ENCODE measurements at regions not wholly inside any gene's neighbourhood (a gene's known extent, or its start where the extent isn't known, plus 50 kb on each side); places are given as distances from the start of the nearest gene placed in this dataset.

DNA sequence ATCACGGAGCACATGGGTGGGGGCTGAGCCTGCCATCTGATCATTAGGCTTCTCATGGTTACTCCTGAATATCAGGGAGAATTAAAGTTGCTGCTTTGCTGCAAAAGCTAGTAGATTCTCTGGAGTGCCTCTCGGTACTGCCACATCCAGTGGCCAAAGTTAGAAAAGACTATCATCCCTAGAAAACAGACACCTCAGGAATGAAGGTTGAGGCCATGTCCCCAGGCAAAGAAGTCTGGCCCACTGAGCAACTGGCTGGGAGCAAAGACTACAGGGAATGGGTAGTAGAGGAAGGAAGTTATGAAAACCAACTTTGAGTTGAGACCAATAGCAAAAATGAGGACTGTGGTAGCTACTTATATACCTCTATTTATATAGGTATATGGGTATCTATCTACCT, 258.7 kb downstream of the EFCAB11 start:
- no peak for TF ChIP-seq POLR2AphosphoS5 (IDR thresholded peaks at IDR 0.05; ENCODE audit: low read depth, low read length)
- TF ChIP-seq FOXP2 (optimal IDR thresholded peaks at IDR 0.05; ENCODE audit: borderline replicate concordance, extremely low read depth, extremely low read length, insufficient read depth), result no peak
- no peak for TF ChIP-seq SIN3A (IDR thresholded peaks at IDR 0.05; ENCODE audit: borderline replicate concordance, insufficient read depth, low read length)
- TF ChIP-seq, protein P1, sequence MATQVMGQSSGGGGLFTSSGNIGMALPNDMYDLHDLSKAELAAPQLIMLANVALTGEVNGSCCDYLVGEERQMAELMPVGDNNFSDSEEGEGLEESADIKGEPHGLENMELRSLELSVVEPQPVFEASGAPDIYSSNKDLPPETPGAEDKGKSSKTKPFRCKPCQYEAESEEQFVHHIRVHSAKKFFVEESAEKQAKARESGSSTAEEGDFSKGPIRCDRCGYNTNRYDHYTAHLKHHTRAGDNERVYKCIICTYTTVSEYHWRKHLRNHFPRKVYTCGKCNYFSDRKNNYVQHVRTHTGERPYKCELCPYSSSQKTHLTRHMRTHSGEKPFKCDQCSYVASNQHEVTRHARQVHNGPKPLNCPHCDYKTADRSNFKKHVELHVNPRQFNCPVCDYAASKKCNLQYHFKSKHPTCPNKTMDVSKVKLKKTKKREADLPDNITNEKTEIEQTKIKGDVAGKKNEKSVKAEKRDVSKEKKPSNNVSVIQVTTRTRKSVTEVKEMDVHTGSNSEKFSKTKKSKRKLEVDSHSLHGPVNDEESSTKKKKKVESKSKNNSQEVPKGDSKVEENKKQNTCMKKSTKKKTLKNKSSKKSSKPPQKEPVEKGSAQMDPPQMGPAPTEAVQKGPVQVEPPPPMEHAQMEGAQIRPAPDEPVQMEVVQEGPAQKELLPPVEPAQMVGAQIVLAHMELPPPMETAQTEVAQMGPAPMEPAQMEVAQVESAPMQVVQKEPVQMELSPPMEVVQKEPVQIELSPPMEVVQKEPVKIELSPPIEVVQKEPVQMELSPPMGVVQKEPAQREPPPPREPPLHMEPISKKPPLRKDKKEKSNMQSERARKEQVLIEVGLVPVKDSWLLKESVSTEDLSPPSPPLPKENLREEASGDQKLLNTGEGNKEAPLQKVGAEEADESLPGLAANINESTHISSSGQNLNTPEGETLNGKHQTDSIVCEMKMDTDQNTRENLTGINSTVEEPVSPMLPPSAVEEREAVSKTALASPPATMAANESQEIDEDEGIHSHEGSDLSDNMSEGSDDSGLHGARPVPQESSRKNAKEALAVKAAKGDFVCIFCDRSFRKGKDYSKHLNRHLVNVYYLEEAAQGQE (IDR thresholded peaks at IDR 0.05; ENCODE audit: insufficient read depth in 1 of 2, low read depth in 2 of 2, low read length in 2 of 2), result no peak
- TF ChIP-seq TAF1 (IDR thresholded peaks at IDR 0.05; ENCODE audit: borderline replicate concordance, insufficient read depth, low read length), result no peak

- TF ChIP-seq SIN3A (IDR thresholded peaks at IDR 0.05; ENCODE audit: borderline replicate concordance, insufficient read depth, low read length) (no peak), TAF1 (IDR thresholded peaks at IDR 0.05; ENCODE audit: borderline replicate concordance, insufficient read depth, low read length) (no peak), POLR2AphosphoS5 (IDR thresholded peaks at IDR 0.05; ENCODE audit: low read depth, low read length) (no peak), FOXP2 (optimal IDR thresholded peaks at IDR 0.05; ENCODE audit: borderline replicate concordance, extremely low read depth, extremely low read length, insufficient read depth) (no peak)
Measured at GRCh38 chr14:89690139-89690538, 264.4 kb downstream of the EFCAB11 start.

- TF ChIP-seq SIN3A (IDR thresholded peaks at IDR 0.05; ENCODE audit: borderline replicate concordance, insufficient read depth, low read length), result no peak
- TF ChIP-seq FOXP2 (optimal IDR thresholded peaks at IDR 0.05; ENCODE audit: borderline replicate concordance, extremely low read depth, extremely low read length, insufficient read depth), result no peak
- TF ChIP-seq, protein P1 (IDR thresholded peaks at IDR 0.05; ENCODE audit: insufficient read depth in 1 of 2, low read depth in 2 of 2, low read length in 2 of 2), result no peak
- no peak for TF ChIP-seq POLR2AphosphoS5 (IDR thresholded peaks at IDR 0.05; ENCODE audit: low read depth, low read length)
- no peak for TF ChIP-seq TAF1 (IDR thresholded peaks at IDR 0.05; ENCODE audit: borderline replicate concordance, insufficient read depth, low read length)
Measured at GRCh38 chr14:89688507-89689211, 265.9 kb downstream of the EFCAB11 start.

DNA sequence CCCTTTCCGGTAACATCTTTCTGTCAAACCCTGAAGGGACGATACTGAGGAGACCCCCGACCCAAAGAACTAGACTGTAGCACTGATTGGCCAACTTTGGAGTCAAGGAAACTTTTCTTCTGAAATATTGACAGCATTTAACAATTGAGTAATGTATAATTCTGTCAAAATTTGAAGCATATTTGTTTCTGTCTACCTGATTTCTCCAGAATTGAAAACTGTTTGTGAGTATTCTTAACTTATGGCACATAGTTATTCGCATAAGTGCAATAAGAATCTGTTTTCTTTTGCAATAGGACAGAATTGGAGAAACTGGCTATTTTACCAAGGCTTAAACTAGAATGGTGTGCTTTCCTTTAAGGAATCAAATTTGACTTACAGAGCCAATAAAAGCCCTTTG, 267.1 kb upstream of the FOXN3 start:
- TF ChIP-seq, protein P1 (IDR thresholded peaks at IDR 0.05; ENCODE audit: insufficient read depth in 1 of 2, low read depth in 2 of 2, low read length in 2 of 2), result no peak
- TF ChIP-seq SIN3A (IDR thresholded peaks at IDR 0.05; ENCODE audit: borderline replicate concordance, insufficient read depth, low read length) (no peak), TAF1 (IDR thresholded peaks at IDR 0.05; ENCODE audit: borderline replicate concordance, insufficient read depth, low read length) (no peak), POLR2AphosphoS5 (IDR thresholded peaks at IDR 0.05; ENCODE audit: low read depth, low read length) (no peak), FOXP2 (optimal IDR thresholded peaks at IDR 0.05; ENCODE audit: borderline replicate concordance, extremely low read depth, extremely low read length, insufficient read depth) (no peak)

GRCh38 chr14:89681086-89682018, 264.3 kb upstream of the FOXN3 start:
- TF ChIP-seq POLR2AphosphoS5 (IDR thresholded peaks at IDR 0.05; ENCODE audit: low read depth, low read length) (no peak), TAF1 (IDR thresholded peaks at IDR 0.05; ENCODE audit: borderline replicate concordance, insufficient read depth, low read length) (no peak), FOXP2 (optimal IDR thresholded peaks at IDR 0.05; ENCODE audit: borderline replicate concordance, extremely low read depth, extremely low read length, insufficient read depth) (no peak), SIN3A (IDR thresholded peaks at IDR 0.05; ENCODE audit: borderline replicate concordance, insufficient read depth, low read length) (no peak)
- TF ChIP-seq, protein P1 (IDR thresholded peaks at IDR 0.05; ENCODE audit: insufficient read depth in 1 of 2, low read depth in 2 of 2, low read length in 2 of 2), result no peak
